Astrocyte (in vitro differentiated cells and primary cell): ENCODE measurements at regions not wholly inside any gene's neighbourhood (a gene's known extent, or its start where the extent isn't known, plus 50 kb on each side); places are given as distances from the start of the nearest gene placed in this dataset.

Experiments
- CTCF ChIP-seq: IDR thresholded peaks from 2 replicates; pipeline ENCODE4 v1.5.1; 2011; ENCODE audit warnings: low read depth, mild to moderate bottlenecking, inconsistent platforms, low read length, moderate library complexity; ENCODE audit not compliant: insufficient read depth
- EZH2 ChIP-seq: IDR thresholded peaks from 2 replicates; pipeline ENCODE4 v1.6.1; 2012; ENCODE audit warnings: mild to moderate bottlenecking, low read length, inconsistent platforms; ENCODE audit not compliant: insufficient read depth

GRCh38 chr21:16211339-16212303, 481.8 kb downstream of the USP25 start:
- TF ChIP-seq CTCF (no peak), EZH2 (no peak)
